ENCODE measurements at regions not wholly inside any gene's neighbourhood (a gene's known extent, or its start where the extent isn't known, plus 50 kb on each side); places are given as distances from the start of the nearest gene placed in this dataset.

DNA sequence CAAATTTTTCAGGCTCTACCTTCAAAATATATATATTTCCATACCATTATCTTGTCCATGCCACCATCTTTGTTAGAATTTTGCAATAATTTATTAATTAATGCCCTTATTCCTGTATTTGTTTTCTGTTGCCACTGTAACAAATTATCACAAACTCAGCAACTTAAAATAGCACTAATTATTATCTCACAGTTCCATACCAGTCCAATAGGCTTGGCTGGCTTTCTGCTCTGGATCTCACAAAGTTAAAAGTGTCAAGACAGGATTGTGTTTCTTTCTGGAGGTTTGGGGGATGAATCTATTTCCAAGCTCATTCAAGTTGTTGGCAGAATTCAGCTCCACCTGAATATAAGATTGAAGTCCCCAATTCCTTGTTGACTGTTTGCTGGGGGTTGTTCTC, 58.6 kb upstream of the SLC38A4 start:
- H3K36me3 ChIP-seq = no peaks in the 10 kb centered on the region
- H3K9me3 ChIP-seq = no peaks in the 10 kb centered on the region
- H3K4me1 ChIP-seq = no peaks in the 10 kb centered on the region
- intact Hi-C loops (cut with DNase I) = no loop called here
- ATAC-seq (no peak), DNase-seq (no peak)
- TF ChIP-seq, protein P1, sequence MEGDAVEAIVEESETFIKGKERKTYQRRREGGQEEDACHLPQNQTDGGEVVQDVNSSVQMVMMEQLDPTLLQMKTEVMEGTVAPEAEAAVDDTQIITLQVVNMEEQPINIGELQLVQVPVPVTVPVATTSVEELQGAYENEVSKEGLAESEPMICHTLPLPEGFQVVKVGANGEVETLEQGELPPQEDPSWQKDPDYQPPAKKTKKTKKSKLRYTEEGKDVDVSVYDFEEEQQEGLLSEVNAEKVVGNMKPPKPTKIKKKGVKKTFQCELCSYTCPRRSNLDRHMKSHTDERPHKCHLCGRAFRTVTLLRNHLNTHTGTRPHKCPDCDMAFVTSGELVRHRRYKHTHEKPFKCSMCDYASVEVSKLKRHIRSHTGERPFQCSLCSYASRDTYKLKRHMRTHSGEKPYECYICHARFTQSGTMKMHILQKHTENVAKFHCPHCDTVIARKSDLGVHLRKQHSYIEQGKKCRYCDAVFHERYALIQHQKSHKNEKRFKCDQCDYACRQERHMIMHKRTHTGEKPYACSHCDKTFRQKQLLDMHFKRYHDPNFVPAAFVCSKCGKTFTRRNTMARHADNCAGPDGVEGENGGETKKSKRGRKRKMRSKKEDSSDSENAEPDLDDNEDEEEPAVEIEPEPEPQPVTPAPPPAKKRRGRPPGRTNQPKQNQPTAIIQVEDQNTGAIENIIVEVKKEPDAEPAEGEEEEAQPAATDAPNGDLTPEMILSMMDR (IDR thresholded peaks at IDR 0.05) = no peak
- H3K27ac ChIP-seq = no peak overlapping the region
- H3K27me3 ChIP-seq = no peaks in the 10 kb centered on the region
- H3K4me3 ChIP-seq = no peak overlapping the region

DNA sequence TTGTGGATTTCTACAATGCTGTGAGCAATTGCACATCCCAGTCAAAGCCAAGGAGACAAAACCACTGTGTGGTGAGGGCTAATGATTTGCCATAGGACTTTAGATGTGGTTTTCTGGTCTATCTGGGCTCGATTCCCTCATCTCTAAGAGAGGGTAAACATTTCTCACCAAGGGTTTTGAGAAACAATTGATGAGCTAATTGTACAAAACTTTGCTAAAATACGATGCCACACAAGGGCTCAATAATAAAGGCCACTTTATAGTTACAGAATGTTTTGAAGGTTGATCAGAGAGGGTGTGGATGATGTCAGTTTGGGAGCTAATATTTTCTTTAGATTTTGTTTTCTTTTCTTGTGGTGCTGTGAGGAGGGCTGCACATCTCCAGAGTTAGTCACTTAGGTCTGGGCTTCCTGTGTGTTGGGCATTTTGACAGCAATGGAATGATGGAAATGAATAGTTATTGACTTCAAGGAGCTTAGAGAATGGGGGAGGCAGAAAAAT, 60.8 kb upstream of the SLC38A4 start:
- H3K4me3 ChIP-seq = no peak overlapping the region
- no peaks in the 10 kb centered on the region for H3K27me3 ChIP-seq
- TF ChIP-seq, protein P1 (IDR thresholded peaks at IDR 0.05) = no peak
- peaks cover 0 to 3% of the 10 kb centered on the region in 2 donors for H3K9me3 ChIP-seq
- H3K36me3 ChIP-seq = no peaks in the 10 kb centered on the region
- intact Hi-C loops (cut with DNase I) = no loop called here
- no peak overlapping the region for H3K27ac ChIP-seq
- DNase-seq (no peak), ATAC-seq (no peak)
- H3K4me1 ChIP-seq = no peaks in the 10 kb centered on the region

DNA sequence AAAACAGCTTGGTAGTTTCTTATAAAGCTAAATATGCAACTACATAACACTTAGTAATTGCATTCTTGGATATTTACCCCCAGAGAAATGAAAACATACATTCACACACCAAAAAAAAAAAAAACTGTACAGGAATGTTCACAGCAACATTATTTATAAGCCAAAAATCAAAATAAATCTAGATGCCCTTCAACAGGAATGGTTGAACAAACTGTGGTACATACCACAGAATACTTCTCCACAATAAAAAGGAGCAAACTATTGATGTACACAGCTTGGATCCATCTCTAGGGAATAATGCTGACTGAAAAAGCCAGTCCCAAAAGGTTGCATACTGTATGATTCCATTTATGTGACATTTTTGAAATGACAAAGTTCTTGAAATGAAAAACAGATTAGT, 62.1 kb upstream of the SLC38A4 start:
- H3K4me3 ChIP-seq = no peak overlapping the region
- no peak overlapping the region for H3K27ac ChIP-seq
- no peaks in the 10 kb centered on the region for H3K4me1 ChIP-seq
- TF ChIP-seq, protein P1 (IDR thresholded peaks at IDR 0.05) = no peak
- H3K36me3 ChIP-seq = no peaks in the 10 kb centered on the region
- DNase-seq (no peak), ATAC-seq (no peak)
- intact Hi-C loops (cut with DNase I) = no loop called here
- no peaks in the 10 kb centered on the region for H3K27me3 ChIP-seq
- H3K9me3 ChIP-seq = peaks cover 0 to 3% of the 10 kb centered on the region in 2 donors

DNA sequence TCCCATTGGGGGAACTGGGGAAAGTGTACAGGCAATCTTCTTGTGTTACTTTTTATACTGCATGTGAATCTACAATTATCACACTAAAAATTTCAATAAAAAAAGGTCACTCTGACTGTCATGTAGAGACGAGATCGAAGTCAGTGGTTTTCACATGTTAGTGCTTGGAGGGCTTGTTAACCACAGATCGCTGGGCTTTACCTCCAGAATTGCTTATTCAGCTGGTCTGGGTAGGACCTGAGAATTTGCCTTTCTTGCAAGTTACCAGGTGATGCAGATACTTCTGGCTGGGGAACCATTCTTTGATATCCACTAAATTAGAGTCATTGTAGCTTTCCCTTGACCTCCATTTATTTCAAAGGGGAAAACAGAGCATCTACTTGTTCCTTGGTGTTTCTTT, 62.8 kb upstream of the SLC38A4 start:
- Histone ChIP-seq H3K27me3 (no peaks in the 10 kb centered on the region), H3K9me3 (peaks cover 0 to 3% of the 10 kb centered on the region in 2 donors), H3K27ac (no peak overlapping the region), H3K36me3 (no peaks in the 10 kb centered on the region), H3K4me1 (no peaks in the 10 kb centered on the region), H3K4me3 (no peak overlapping the region)
- DNase-seq (no peak), ATAC-seq (no peak)
- TF ChIP-seq, protein P1 (IDR thresholded peaks at IDR 0.05) = no peak
- intact Hi-C loops (cut with DNase I) = no loop called here

DNA sequence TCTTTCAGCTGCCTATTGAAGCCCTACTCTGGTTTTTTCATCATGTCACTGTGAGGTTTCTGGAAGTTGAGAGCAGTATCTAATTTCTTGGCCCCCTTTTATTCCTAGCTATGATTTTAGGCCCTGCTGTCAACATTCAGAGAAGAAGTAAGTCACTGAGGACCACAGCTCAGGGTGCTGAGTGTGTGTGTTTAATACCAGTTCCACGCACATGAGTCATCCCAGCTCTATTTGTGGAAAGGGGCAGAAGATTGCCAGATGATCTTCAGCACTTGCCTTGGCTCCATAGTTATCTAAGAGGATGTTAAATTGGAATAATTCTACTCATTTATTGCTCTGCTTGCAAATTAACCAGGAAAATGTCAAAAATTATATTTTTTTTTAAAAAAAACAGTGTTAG, 65.5 kb upstream of the SLC38A4 start:
- intact Hi-C loops (cut with DNase I) = no loop called here
- TF ChIP-seq, protein P1 (IDR thresholded peaks at IDR 0.05) = no peak
- Histone ChIP-seq H3K27me3 (no peaks in the 10 kb centered on the region), H3K27ac (no peak overlapping the region), H3K4me3 (no peak overlapping the region), H3K36me3 (no peaks in the 10 kb centered on the region), H3K4me1 (no peaks in the 10 kb centered on the region), H3K9me3 (peaks cover 0 to 3% of the 10 kb centered on the region in 2 donors)
- ATAC-seq (no peak), DNase-seq (no peak)

Measured in left lung (tissue), 4 donors.